Nucleus accumbens (tissue), 56 donors: ENCODE measurements at regions not wholly inside any gene's neighbourhood (a gene's known extent, or its start where the extent isn't known, plus 50 kb on each side); places are given as distances from the start of the nearest gene placed in this dataset.

ENCODE experiments used
- DNase-seq, 56 donors: peaks; one replicate each; lab custom pipeline; 2025; lab: John Stamatoyannopoulos, UW

- no peak for DNase-seq
Observed at GRCh38 chr16:76157629-76158028, 119.6 kb upstream of the CNTNAP4 start.

DNA sequence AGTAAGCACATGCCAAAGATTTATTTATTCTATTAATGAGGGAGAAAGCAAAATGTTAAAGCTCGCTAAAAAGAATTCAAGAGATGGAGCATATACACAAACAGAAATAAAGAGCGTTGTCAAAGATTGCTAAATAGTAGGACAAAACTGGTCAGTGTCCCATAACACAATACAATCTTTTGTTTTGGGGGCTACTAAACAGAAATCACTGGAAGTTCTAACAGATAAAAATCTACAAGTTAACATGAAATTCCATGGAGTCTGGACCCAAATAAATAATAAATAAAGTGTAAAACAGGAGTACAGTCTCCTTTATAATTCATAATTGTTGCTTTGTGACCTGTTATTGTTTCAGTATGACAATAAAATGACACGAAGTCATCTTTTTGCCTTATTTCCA, 115.2 kb upstream of the CNTNAP4 start:
- DNase-seq: no peak

DNA sequence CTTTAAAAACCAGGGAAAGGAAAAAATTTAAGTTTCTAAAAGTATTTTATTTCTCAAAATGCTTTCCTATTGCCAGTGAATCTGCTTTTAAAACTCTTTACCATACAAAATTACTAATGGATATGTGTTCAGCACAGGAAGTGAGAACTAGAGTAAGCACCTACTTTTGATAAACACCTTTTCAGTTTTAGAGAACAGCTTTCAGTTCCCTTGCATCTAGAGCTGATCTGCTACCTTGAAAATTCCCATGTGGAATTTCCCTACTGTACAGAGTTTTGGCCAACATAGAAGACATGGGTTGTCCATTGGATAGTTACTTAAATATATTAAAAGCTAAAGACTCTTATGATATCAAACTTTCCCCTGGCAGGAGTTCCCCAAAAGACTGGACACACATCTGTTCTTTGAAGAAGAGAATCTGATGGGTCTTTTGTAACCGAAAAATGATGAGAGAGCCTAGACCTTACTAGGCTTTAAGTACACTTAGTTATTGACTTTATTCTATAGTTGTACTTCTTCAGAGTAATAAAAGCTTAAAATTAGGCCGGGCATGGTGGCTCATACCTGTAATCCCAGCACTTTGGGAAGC, 112.1 kb upstream of the CNTNAP4 start:
- no peak for DNase-seq

- no peak for DNase-seq
Observed at GRCh38 chr16:76175718-76176117, 101.5 kb upstream of the CNTNAP4 start.

DNA sequence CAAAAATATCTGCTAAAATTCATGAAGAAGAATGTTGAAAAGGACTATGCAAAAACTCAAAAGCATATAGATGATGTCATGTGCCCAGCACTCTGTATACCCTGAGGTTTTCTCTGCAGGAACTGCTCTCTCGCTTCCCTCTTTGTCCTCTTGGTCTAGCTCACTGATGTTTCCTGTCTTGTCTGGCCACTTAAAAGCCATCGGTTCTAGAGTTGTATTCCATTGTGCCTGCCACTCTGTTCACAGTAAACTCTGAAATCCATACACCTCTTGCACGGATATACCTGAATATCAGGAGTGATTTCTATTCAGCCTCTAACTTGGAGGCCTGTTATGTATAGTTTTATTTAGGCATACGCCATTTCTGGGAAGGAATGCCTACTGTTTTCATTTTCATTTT, 101.0 kb upstream of the CNTNAP4 start:
- DNase-seq: no peak

- DNase-seq: no peak
Observed at GRCh38 chr16:76176616-76177015, 100.6 kb upstream of the CNTNAP4 start.

GRCh38 chr16:76182041-76182635, 95.1 kb upstream of the CNTNAP4 start:
- DNase-seq: no peak

DNA sequence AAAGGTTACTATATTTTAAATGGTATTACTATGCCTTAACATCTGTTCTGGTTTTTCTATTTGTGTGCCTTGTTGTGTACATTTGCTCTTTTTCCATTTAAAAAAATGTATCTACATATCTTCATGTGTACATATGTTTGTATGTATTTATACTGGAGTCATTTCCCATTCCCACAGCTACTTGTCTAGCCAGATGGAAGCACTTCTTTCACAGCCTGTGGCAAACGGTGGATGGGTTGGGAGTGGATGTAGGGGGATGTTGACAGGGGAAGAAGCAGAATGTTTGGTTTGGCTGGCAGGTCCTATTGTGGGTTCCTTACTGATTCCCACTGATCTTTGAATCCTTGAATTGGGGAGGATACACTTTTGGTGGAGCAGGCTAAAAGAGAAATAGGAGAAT, 93.6 kb upstream of the CNTNAP4 start:
- DNase-seq: no peak

GRCh38 chr16:76190057-76190456, 87.1 kb upstream of the CNTNAP4 start:
- DNase-seq: no peak

GRCh38 chr16:76190480-76190879, 86.7 kb upstream of the CNTNAP4 start:
- DNase-seq: no peak

DNA sequence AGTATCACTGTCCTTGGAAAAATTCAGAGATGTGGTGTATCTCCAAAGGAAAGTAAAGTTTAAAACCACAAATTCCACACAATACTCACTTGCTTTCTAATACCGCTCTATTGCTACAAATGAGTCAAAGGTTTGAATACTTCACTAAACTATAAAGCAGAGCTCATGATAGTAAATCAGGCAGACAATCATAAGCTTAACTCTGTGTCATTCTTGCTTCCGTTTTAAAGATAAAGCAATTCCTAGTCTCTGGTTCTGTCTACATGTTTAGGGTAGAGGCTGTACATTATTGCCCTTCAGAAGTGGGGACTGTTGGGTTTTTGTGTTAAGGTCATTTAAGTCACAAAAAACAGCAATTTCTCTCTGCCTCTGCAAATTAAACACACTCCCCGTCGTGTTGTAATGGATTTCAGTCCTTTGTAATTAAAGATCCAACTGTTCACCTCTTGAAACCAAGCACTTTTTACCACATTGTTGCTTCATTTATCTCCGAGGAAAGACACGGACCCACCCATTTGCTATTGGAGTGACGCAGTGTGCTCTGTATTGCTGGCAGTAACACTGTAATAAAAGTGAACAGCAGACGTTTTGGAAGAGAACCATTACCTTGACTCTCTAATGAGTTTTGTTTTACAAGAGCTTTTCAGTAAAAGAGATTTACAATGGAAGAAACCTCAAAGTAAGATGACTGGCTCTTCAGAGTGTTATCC, 83.1 kb upstream of the CNTNAP4 start:
- no peak for DNase-seq

- no peak for DNase-seq
Observed at GRCh38 chr16:76194616-76195015, 82.6 kb upstream of the CNTNAP4 start.

GRCh38 chr16:76195056-76195455, 82.1 kb upstream of the CNTNAP4 start:
- no peak for DNase-seq

DNA sequence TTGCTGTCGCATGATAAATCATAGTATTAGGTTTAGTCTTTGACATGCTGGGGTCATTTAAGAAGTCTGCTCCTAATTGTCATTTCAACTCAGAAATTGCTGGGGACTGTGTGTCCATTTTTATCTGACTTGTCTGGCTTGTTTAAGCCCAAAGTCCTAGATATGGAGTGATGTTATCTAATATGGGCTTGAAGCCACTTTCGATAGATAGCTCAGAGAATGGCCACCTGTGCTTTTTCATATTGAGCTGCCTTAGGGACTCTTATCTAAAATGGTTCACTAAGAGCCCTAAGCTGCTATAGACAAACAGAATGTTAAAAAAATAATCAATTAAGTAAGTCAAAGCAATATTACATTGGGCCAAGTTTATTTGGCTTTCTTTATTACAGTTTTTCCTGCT, 81.6 kb upstream of the CNTNAP4 start:
- DNase-seq: no peak

DNA sequence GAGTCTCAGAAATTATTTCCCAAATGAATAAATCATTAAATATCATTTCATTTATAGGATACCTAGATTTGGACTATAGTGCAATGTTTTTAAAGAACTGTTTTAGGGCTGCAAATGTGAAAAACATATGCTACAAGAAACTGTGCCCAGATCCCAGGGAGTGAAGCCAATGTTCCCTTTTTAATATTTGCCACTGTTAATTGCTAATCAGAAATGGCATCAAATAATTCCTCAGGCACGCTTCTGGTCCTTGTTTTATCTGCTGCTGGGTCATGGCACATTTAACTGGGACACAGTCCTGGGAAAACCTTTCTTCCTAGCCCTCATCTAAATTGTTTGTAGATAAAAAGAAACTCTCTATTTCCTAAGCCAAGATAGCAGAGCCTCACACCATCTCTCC, 79.3 kb upstream of the CNTNAP4 start:
- DNase-seq: no peak

- DNase-seq: no peak
Observed at GRCh38 chr16:76199681-76200220, 77.5 kb upstream of the CNTNAP4 start.

DNA sequence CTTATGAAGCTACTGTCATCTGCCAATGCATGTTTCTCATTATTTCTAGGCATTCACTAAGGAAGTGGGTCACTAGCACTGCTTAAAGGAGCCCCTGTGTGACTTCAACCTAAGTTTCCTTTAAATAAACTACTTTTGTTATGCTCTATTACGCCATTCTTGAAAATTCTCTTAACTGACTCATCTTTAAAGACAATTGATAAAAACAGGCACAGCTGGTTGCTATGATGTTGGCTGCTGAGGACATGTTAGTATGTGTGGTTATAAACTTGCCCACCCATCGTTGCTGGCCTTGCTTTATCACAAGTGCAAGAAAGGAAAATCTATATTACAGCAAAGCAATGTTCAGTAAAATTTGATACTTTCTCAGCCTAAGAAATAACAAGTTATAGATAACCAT, 75.8 kb upstream of the CNTNAP4 start:
- no peak for DNase-seq

GRCh38 chr16:76204249-76204648, 73.0 kb upstream of the CNTNAP4 start:
- DNase-seq: no peak

GRCh38 chr16:76207270-76207669, 69.9 kb upstream of the CNTNAP4 start:
- DNase-seq: no peak

DNA sequence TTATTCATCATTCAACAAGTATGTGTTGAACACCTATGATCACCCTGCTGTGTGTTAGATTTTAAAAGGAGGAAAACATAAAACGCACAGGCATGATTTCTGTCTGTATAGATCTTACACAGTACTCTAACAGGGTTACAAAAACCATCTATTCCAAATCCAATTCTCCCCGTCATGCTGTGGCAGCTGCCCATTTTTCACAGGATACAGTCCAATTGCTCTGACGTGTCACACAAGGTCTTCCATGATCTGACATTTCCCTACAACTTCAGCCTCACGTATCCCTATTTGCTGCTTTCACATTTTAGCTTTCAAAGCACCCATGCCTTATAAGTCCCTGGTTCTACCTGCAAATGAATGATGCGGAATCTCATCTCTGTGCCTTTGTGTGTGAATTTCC, 67.0 kb upstream of the CNTNAP4 start:
- no peak for DNase-seq

GRCh38 chr16:76213860-76214259, 63.3 kb upstream of the CNTNAP4 start:
- no peak for DNase-seq

GRCh38 chr16:76214856-76215255, 62.3 kb upstream of the CNTNAP4 start:
- no peak for DNase-seq
